ENCODE measurements at regions not wholly inside any gene's neighbourhood (a gene's known extent, or its start where the extent isn't known, plus 50 kb on each side); places are given as distances from the start of the nearest gene placed in this dataset.

DNA sequence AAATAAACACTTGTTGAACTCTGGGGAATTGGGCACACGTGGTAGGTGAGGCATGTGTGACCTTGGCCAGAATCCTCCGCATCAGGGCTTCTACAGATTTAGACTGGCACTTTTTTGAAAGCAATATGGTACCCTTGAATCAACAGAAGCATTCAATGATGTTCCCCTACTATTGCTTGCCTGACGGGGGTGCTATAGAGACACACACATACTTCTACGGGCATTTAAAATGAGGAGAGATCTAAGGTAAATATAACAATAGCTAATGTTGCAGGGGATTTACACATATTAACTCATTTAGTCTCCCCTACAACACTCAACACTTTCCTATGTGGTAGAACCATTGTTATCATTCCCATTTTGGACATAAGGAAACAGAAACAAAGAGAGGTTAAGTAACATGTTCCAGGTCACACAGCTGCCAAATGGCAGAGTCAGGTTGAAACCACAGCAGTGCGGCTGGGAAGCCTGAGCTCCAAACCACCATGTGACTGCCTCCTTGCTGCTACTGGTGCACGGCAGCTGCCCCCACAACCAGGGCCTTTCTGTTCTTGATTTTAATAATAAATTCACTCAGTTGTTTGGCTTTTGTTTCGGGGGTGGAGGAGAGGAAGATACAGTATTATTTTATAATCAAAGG lies 147.4 kb downstream of the ZNF281 start:
- TF ChIP-seq, protein P1, sequence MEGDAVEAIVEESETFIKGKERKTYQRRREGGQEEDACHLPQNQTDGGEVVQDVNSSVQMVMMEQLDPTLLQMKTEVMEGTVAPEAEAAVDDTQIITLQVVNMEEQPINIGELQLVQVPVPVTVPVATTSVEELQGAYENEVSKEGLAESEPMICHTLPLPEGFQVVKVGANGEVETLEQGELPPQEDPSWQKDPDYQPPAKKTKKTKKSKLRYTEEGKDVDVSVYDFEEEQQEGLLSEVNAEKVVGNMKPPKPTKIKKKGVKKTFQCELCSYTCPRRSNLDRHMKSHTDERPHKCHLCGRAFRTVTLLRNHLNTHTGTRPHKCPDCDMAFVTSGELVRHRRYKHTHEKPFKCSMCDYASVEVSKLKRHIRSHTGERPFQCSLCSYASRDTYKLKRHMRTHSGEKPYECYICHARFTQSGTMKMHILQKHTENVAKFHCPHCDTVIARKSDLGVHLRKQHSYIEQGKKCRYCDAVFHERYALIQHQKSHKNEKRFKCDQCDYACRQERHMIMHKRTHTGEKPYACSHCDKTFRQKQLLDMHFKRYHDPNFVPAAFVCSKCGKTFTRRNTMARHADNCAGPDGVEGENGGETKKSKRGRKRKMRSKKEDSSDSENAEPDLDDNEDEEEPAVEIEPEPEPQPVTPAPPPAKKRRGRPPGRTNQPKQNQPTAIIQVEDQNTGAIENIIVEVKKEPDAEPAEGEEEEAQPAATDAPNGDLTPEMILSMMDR (IDR thresholded peaks at IDR 0.05; ENCODE audit: control extremely low read depth in 1 of 3, insufficient read depth in 1 of 3, low read depth in 1 of 3, low read length in 3 of 3) = peak in 2 of 3 experiments; percentile 33 to 48; a peak in 2 of 4 replicates
- TF ChIP-seq POLR2AphosphoS5 (IDR thresholded peaks at IDR 0.05; ENCODE audit: low read depth, low read length) (no peak), RAD21 (IDR thresholded peaks at IDR 0.05 in 1 of 2, conservative IDR thresholded peaks at IDR 0.05 in 1 of 2; ENCODE audit: low read depth in 2 of 2, low read length in 2 of 2) (peak; percentile 45 to 55)

All from H1 (cell line).